ENCODE measurements at regions not wholly inside any gene's neighbourhood (a gene's known extent, or its start where the extent isn't known, plus 50 kb on each side); places are given as distances from the start of the nearest gene placed in this dataset.

- no peak for TF ChIP-seq GATA2 (IDR thresholded peaks at IDR 0.05; ENCODE audit: low read depth, low read length)
- TF ChIP-seq GATA3 (IDR thresholded peaks at IDR 0.05; ENCODE audit: low read depth, low read length), result no peak
Measured at GRCh38 chr13:84528408-84529070, 646.3 kb upstream of the SLITRK1 start.
